NAMALWA (cell line): ENCODE measurements at regions not wholly inside any gene's neighbourhood (a gene's known extent, or its start where the extent isn't known, plus 50 kb on each side); places are given as distances from the start of the nearest gene placed in this dataset.

ENCODE experiments used
- DNase-seq: peaks from one replicate; pipeline ENCODE4 v3.0.0-alpha.2; 2015; ENCODE audit warnings: low spot score

DNA sequence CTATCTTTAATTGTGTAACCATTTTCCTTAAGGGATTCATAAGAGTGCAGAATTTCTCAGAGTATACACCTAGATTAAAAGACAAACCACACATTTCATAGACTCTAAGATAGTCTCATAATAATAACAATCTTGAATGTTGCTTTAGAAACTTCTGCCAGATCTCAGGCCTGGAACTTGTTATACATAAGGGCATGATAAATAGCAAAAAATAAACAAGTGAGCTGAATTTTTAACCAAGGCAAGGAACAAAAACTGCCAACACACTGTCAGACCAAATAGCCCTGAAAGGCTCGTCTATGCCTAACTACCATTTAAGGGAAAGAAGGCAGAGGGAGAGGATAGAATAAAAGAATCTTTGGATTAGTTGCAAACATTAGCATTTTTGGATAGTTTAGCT lies 65.8 kb upstream of the SEMA3C start:
- DNase-seq, result no peak

GRCh38 chr7:80981405-80981804 lies 62.6 kb upstream of the SEMA3C start:
- no peak for DNase-seq

- DNase-seq, result no peak
Measured at GRCh38 chr7:80977751-80978150, 58.9 kb upstream of the SEMA3C start.

DNA sequence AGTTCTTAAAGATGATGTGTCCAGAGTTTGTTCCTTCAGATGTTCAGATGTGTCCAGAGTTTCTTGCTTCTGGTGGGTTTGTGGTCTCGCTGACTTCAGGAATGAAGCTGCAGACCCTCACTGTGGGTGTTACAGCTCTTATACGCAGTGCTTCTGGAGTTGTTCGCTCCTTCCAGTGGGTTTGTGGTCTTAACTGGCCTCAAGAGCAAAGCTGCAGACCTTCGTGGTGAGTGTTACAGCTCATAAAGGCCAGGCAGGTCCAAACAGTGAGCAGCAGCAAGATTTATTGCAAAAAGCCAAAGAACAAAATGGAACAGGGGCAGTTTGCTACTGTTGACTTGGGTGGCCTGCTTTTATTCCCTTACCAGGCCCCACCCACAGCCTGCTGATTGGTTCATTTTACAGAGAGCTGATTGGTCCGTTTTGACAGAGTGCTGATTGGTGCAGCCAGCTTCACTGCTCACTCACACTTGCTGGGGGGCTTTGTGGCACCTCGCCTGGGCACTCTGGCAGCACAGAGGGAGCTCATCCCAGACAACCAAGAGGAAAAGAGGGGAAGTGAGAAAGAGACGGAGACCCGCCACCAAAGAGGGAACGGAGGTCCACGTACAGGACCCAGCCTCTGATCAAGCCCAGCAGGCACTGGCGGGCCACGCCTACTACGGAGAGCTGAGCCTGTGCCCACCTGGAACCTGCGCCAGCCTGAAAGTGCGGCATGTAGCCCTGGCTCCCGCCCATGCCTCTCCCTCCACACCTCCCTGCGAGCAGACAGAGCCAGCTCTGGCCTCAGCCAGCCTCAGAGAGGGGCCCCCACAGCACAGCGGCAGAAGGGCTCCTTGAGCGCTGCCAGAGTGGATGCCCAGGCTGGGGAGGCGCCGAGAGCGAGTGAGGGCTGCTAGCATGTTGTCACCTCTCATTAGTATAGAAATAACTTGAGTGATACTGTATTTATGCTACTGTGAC lies 55.8 kb upstream of the SEMA3C start:
- no peak for DNase-seq

DNA sequence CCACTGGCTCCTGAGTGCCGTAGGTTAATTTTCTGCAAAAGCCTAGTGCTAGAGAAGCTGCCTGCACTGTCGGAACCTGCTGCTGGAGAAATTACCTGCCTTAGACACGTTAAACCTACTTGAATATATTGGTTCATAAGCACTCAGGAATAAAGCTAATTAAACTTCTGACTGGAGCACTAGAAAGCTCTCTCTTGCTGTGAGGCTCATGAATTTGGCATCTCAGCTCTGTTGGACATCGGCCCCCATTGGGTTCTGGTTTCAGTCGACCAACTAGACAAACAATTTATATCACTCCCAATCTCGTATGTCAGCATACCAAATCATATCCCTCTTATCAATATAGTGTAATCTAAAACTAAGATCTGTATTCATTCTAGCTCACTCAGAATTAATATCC lies 52.4 kb upstream of the SEMA3C start:
- no peak for DNase-seq
